ENCODE measurements at regions not wholly inside any gene's neighbourhood (a gene's known extent, or its start where the extent isn't known, plus 50 kb on each side); places are given as distances from the start of the nearest gene placed in this dataset.

DNA sequence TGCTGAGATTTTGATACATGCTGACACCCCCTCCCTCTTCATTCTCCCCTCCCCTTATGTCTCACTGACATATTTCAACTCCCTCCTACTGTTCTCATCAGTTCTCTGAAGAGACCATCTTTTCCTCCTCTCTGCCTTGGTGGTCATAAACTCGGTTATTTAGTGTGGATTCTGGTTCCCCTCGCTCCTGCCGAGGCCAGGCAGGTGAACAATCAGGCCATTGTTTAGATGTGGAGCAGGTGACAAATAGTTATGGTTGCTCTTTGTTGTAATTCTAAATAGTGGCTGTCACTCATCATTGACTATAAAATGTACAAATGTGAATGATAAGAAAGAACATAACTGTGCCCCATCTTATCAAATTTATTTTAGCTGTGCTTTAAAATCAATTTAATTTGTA lies 324.6 kb downstream of the BCOR start:
- no peak for DNase-seq (ENCODE audit: low read depth in 2 of 2)
- no peak overlapping the region for H3K4me3 ChIP-seq (replicated peaks in 1 of 2; ENCODE audit: low read depth in 2 of 2, low read length in 2 of 2)
- TF ChIP-seq, protein P1, sequence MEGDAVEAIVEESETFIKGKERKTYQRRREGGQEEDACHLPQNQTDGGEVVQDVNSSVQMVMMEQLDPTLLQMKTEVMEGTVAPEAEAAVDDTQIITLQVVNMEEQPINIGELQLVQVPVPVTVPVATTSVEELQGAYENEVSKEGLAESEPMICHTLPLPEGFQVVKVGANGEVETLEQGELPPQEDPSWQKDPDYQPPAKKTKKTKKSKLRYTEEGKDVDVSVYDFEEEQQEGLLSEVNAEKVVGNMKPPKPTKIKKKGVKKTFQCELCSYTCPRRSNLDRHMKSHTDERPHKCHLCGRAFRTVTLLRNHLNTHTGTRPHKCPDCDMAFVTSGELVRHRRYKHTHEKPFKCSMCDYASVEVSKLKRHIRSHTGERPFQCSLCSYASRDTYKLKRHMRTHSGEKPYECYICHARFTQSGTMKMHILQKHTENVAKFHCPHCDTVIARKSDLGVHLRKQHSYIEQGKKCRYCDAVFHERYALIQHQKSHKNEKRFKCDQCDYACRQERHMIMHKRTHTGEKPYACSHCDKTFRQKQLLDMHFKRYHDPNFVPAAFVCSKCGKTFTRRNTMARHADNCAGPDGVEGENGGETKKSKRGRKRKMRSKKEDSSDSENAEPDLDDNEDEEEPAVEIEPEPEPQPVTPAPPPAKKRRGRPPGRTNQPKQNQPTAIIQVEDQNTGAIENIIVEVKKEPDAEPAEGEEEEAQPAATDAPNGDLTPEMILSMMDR (IDR thresholded peaks at IDR 0.05; ENCODE audit: low read depth, low read length): no peak

DNA sequence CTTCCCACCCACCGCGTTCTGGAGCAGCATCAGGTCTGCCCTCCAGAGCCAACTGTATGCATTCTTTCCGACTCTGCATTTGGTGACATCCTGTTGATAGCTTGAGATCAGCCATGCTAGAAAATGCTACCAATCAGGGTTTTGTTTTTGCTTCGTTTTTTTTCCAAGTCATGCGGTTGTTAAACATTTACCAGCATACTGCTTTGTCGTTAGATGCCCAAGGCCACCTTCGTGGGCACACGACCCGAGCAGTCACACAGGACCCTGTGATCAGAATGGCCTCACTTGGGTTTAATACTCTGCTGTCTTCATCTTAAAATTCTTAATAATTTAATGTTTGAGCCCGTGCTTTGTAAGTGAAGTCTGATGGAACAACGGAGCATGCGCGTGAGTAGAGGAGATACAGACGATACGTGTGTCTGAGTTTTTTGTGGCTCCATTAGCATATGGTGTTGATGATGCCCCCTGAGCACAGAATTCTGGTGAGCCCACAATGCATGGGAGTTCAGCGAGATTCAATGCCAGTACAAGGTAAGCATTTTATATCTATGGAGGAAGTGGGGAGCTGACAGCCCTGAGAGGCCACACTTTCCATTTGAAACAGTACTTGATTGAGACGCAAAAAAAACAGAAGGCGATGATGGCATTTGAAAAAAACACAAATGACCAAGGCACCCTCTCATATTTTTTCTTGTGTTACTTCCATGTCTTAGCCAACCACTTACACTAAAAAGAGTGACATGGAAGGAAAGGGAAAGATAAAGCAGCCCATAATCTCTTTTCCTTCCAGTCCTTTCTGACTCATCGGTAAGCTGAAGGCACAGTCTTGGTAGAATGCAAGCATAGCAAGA lies 323.6 kb downstream of the BCOR start:
- TF ChIP-seq, protein P1 (IDR thresholded peaks at IDR 0.05; ENCODE audit: low read depth, low read length): no peak
- H3K4me3 ChIP-seq (replicated peaks in 1 of 2; ENCODE audit: low read depth in 2 of 2, low read length in 2 of 2): no peak overlapping the region
- DNase-seq (ENCODE audit: low read depth in 2 of 2): peak in 1 of 2 donors; percentile 80

DNA sequence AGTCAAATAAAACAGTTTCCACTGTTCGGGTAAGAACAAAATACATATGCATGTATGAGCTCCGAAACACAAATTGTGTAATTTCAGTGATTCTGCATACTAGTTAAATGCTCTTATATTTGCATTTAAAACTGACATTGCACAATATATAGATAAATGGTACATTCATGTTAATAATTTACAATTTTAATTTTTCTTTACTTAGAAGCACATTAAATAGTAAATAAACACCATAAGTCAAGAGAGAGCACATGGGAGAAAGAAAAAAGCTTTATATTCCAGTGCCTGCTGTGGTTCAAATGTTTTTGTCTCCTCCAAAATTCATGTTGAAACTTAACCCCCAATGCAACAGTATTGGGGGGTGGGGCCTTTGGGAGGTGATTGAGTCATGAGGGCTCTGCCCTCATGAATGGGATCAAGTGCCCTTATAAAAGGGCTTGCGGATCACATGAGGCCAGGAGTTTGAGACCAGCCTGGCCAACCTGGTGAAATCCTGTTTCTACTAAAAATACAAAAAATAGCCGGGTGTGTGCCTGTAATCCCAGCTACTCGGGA lies 322.9 kb downstream of the BCOR start:
- TF ChIP-seq, protein P1 (IDR thresholded peaks at IDR 0.05; ENCODE audit: low read depth, low read length): no peak
- H3K4me3 ChIP-seq (replicated peaks in 1 of 2; ENCODE audit: low read depth in 2 of 2, low read length in 2 of 2): no peak overlapping the region
- DNase-seq (ENCODE audit: low read depth in 2 of 2): no peak

DNA sequence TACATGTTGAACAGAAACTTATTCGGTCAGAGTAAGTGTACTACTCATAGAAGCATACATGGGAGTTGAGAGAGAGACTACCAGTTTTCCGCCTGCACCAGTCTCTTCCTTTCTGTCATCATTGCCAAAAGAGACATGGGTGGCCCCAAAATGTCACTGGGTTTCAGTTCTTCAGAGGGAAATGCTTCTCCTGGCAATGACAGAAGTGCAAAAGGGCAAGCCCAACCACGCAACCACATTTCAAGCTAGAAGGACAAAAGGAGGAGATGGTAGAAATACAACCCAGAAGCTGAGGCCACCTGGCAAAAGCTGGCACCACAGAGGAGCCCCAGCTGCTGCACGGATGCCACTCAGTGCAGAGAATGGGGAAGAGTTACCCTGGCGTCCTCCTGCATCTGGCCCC lies 320.1 kb downstream of the BCOR start:
- H3K4me3 ChIP-seq (replicated peaks in 1 of 2; ENCODE audit: low read depth in 2 of 2, low read length in 2 of 2): no peak overlapping the region
- TF ChIP-seq, protein P1 (IDR thresholded peaks at IDR 0.05; ENCODE audit: low read depth, low read length): no peak
- DNase-seq (ENCODE audit: low read depth in 2 of 2): no peak

DNA sequence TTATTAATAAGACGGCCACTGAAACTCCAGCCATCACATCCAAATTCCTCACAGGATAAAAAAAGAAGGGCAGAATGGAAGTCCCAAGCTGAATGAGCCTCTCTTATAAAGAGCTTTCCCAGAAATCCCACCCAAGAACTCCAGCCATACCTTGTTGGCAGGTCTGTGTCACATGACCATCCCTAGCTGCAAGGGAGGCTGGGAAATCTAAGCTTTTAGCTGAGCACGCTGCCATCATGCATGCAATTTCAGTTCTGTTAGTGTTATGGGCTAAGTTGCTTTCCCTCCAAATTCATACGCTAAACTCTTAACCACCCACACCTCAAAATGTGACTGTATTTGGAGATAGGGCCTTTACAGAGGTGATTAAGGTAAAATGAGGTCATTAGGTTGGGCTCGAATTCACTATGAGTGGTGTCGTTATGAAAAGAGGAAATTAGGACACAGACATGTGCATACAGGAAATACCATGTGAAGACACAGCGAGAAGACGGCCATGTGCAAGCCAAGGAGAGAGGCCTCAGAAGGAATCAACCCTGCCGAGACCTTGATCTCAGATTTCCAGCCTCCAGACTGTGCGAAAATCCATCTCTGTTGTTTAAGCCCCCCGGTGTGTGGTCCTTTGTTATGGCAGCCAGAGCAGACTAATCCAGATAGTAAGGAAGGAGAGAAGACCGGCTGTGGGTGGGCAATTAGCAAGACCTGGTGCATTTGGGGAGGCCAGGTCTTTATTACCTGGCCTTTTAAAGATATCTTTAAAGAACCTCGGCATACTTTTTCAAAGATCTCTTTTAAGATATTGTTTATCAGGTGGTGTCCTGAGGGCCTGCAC lies 317.6 kb downstream of the BCOR start:
- TF ChIP-seq, protein P1 (IDR thresholded peaks at IDR 0.05; ENCODE audit: low read depth, low read length): no peak

DNA sequence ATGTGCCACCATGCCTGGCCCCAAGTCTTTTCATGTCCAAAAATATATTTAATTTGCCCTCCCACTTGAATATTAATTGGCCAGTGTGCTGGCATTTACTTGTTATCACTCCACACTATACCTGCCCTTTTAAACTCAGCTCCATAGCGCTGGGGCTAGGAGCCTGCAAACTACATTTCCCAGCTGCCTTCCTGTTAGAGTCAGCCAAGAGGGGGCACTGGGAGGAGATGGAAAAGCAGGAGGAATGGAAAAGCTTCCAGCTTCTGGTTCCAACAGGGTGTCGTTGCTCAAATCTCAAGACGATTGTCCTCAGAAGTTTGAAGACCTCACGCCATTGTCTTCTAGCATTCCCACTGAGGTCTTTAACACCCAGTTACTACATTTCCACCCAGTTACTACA lies 315.5 kb downstream of the BCOR start:
- H3K4me3 ChIP-seq (replicated peaks in 1 of 2; ENCODE audit: low read depth in 2 of 2, low read length in 2 of 2): no peak overlapping the region
- TF ChIP-seq, protein P1 (IDR thresholded peaks at IDR 0.05; ENCODE audit: low read depth, low read length): no peak
- DNase-seq (ENCODE audit: low read depth in 2 of 2): no peak

More for the DNA sequence above, 317.6 kb downstream of the BCOR start:
- no peak overlapping the region for H3K4me3 ChIP-seq (replicated peaks in 1 of 2; ENCODE audit: low read depth in 2 of 2, low read length in 2 of 2)
- no peak for DNase-seq (ENCODE audit: low read depth in 2 of 2)

Measured in cardiac fibroblast (primary cell).